ENCODE measurements at regions not wholly inside any gene's neighbourhood (a gene's known extent, or its start where the extent isn't known, plus 50 kb on each side); places are given as distances from the start of the nearest gene placed in this dataset.
A peak's percentile ranks its signal among the peaks of the same experiment; 100 is the strongest.

- Histone ChIP-seq H3K27me3 (no peaks in the 10 kb centered on the region), H3K4me3 (no peak overlapping the region), H3K36me3 (ENCODE audit: low read depth, missing control alignments) (no peaks in the 10 kb centered on the region), H3K4me1 (no peaks in the 10 kb centered on the region), H3K27ac (no peak overlapping the region), H3K9me3 (no peaks in the 10 kb centered on the region)
- peak; percentile 80 for DNase-seq
- intact Hi-C loops (cut with DNase I; ENCODE audit: low total_unique reads), result no loop called here
- 60 to 71% methylated on average over 1 to 11 of the region's 11 CpGs for WGBS, 2 donors
- TF ChIP-seq CTCF (IDR thresholded peaks at IDR 0.05) (peak in 2 of 3 experiments; percentile 22 to 39), POLR2A (IDR thresholded peaks at IDR 0.05) (no peak)
These were observed 1304.9 kb downstream of the TMEM121 start for GRCh38 chr14:106831322-106831720.

- no peak overlapping the region for H3K4me3 ChIP-seq
- 60 to 72% methylated on average over 4 of the region's 4 CpGs for WGBS, 2 donors
These were observed 1311.5 kb downstream of the TMEM121 start for GRCh38 chr14:106837870-106838269.

GRCh38 chr14:106838991-106839769, 1312.8 kb downstream of the TMEM121 start:
- 88 to 93% methylated on average over 16 to 18 of the region's 18 CpGs for WGBS, 2 donors
- Histone ChIP-seq H3K27me3 (no peaks in the 10 kb centered on the region), H3K36me3 (ENCODE audit: low read depth, missing control alignments) (no peaks in the 10 kb centered on the region), H3K9me3 (no peaks in the 10 kb centered on the region), H3K27ac (no peak overlapping the region), H3K4me3 (no peak overlapping the region), H3K4me1 (peaks cover 10% of the 10 kb centered on the region)
- TF ChIP-seq CTCF (IDR thresholded peaks at IDR 0.05), result no peak
- TF ChIP-seq POLR2A (IDR thresholded peaks at IDR 0.05), result no peak
- intact Hi-C loops (cut with DNase I; ENCODE audit: low total_unique reads), result no loop called here
- DNase-seq, result no peak

More at GRCh38 chr14:106837870-106838269, 1311.5 kb downstream of the TMEM121 start:
- Histone ChIP-seq H3K9me3 (no peaks in the 10 kb centered on the region), H3K4me1 (peaks cover 2% of the 10 kb centered on the region), H3K27me3 (no peaks in the 10 kb centered on the region), H3K27ac (no peak overlapping the region), H3K36me3 (ENCODE audit: low read depth, missing control alignments) (no peaks in the 10 kb centered on the region)
- intact Hi-C loops (cut with DNase I; ENCODE audit: low total_unique reads), result no loop called here
- DNase-seq, result no peak
- TF ChIP-seq CTCF (IDR thresholded peaks at IDR 0.05) (no peak), POLR2A (IDR thresholded peaks at IDR 0.05) (no peak)

- no peaks in the 10 kb centered on the region for H3K9me3 ChIP-seq
- DNase-seq, result no peak
- no peaks in the 10 kb centered on the region for H3K27me3 ChIP-seq
- intact Hi-C loops (cut with DNase I; ENCODE audit: low total_unique reads), result no loop called here
- WGBS, 2 donors, result 79 to 84% methylated on average over 2 of the region's 2 CpGs
- no peaks in the 10 kb centered on the region for H3K36me3 ChIP-seq (ENCODE audit: low read depth, missing control alignments)
- no peak overlapping the region for H3K4me3 ChIP-seq
- no peak for TF ChIP-seq CTCF (IDR thresholded peaks at IDR 0.05)
- peaks cover 10% of the 10 kb centered on the region for H3K4me1 ChIP-seq
- H3K27ac ChIP-seq, result no peak overlapping the region
These were observed 1313.9 kb downstream of the TMEM121 start for GRCh38 chr14:106840258-106840657.

- intact Hi-C loops (cut with DNase I; ENCODE audit: low total_unique reads), result no loop called here
These were observed 1314.6 kb downstream of the TMEM121 start for GRCh38 chr14:106840991-106841390.

More at GRCh38 chr14:106840991-106841390, 1314.6 kb downstream of the TMEM121 start:
- no peak for TF ChIP-seq POLR2A (IDR thresholded peaks at IDR 0.05)
- no peak for TF ChIP-seq CTCF (IDR thresholded peaks at IDR 0.05)
- Histone ChIP-seq H3K27me3 (no peaks in the 10 kb centered on the region), H3K9me3 (no peaks in the 10 kb centered on the region), H3K27ac (no peak overlapping the region), H3K4me3 (no peak overlapping the region), H3K4me1 (peaks cover 11% of the 10 kb centered on the region), H3K36me3 (ENCODE audit: low read depth, missing control alignments) (no peaks in the 10 kb centered on the region)
- 86 to 98% methylated on average over 4 of the region's 4 CpGs for WGBS, 2 donors
- no peak for DNase-seq

All from testis (tissue), 2 donors.